ENCODE measurements at regions not wholly inside any gene's neighbourhood (a gene's known extent, or its start where the extent isn't known, plus 50 kb on each side); places are given as distances from the start of the nearest gene placed in this dataset.
A peak's percentile ranks its signal among the peaks of the same experiment; 100 is the strongest.

DNA sequence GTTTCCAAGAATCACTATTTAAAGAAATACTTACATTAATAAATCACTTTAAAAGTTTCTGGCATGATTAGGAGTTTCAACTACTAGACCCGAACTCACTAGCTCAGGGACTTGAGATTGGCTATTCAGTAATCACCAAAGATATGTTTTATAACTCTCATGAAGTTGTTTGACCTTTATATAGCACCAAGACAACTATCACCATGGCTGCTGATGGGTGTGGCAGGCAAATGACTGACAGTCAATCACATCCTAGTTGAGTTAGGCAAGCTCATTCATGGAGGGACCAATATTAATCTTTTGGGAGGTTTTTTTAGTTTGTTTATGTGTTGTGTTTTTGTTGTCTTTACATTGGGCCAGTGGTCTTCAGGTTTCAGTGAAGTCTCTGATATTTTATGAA is 376.3 kb upstream of the C1orf87 start:
- no peak overlapping the region for H3K9ac ChIP-seq (ENCODE audit: low read length)
- no peak overlapping the region for H3K4me3 ChIP-seq (ENCODE audit: low read length)
- H3K4me2 ChIP-seq (ENCODE audit: low read length) = no peak overlapping the region
- no peaks in the 10 kb centered on the region for H3K27me3 ChIP-seq (ENCODE audit: low read depth, low read length)
- no peaks in the 10 kb centered on the region for H3K79me2 ChIP-seq (ENCODE audit: low read length)
- H3K27ac ChIP-seq (ENCODE audit: low read length) = no peak overlapping the region
- TF ChIP-seq, protein P1, sequence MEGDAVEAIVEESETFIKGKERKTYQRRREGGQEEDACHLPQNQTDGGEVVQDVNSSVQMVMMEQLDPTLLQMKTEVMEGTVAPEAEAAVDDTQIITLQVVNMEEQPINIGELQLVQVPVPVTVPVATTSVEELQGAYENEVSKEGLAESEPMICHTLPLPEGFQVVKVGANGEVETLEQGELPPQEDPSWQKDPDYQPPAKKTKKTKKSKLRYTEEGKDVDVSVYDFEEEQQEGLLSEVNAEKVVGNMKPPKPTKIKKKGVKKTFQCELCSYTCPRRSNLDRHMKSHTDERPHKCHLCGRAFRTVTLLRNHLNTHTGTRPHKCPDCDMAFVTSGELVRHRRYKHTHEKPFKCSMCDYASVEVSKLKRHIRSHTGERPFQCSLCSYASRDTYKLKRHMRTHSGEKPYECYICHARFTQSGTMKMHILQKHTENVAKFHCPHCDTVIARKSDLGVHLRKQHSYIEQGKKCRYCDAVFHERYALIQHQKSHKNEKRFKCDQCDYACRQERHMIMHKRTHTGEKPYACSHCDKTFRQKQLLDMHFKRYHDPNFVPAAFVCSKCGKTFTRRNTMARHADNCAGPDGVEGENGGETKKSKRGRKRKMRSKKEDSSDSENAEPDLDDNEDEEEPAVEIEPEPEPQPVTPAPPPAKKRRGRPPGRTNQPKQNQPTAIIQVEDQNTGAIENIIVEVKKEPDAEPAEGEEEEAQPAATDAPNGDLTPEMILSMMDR (IDR thresholded peaks at IDR 0.05; ENCODE audit: low read depth, low read length) = no peak
- TF ChIP-seq EZH2phosphoT487 (IDR thresholded peaks at IDR 0.05; ENCODE audit: low read depth) = no peak
- H3K36me3 ChIP-seq (replicated peaks; ENCODE audit: low read depth, low read length) = no peaks in the 10 kb centered on the region
- no peaks in the 10 kb centered on the region for H3K4me1 ChIP-seq (ENCODE audit: low read length)
- H2AFZ ChIP-seq (ENCODE audit: low read depth, low read length) = no peak overlapping the region
- no peaks in the 10 kb centered on the region for H3K9me3 ChIP-seq (ENCODE audit: insufficient read depth, low read length)
- no peaks in the 10 kb centered on the region for H4K20me1 ChIP-seq (ENCODE audit: insufficient read depth, low read length)

DNA sequence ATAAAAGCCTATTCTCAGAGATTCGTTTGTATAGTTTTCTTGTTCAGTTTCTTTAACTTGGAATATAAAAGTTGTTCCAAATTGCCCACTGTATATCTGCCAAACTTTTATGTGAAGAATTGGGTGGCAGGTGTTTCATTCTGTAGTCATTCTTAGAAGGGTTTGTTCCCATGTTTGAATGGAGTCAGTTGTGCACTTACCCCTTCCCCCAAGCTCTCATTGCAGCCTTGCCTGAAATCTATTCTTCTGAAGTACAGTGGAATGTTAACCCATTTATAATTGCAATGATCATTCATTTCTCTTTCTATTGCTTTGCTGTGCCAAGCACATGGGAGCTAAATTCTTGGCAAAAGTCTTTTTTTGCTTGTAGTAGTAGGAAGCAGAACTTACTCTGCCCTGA is 375.3 kb upstream of the C1orf87 start:
- H3K4me3 ChIP-seq (ENCODE audit: low read length) = no peak overlapping the region
- TF ChIP-seq, protein P1 (IDR thresholded peaks at IDR 0.05; ENCODE audit: low read depth, low read length) = no peak
- TF ChIP-seq EZH2phosphoT487 (IDR thresholded peaks at IDR 0.05; ENCODE audit: low read depth) = no peak
- no peak overlapping the region for H3K27ac ChIP-seq (ENCODE audit: low read length)
- no peaks in the 10 kb centered on the region for H3K9me3 ChIP-seq (ENCODE audit: insufficient read depth, low read length)
- no peak overlapping the region for H3K4me2 ChIP-seq (ENCODE audit: low read length)
- H2AFZ ChIP-seq (ENCODE audit: low read depth, low read length) = 0 out of 2 replicates have a peak overlapping the region, but pooled peaks have one; percentile 30
- no peaks in the 10 kb centered on the region for H3K4me1 ChIP-seq (ENCODE audit: low read length)
- no peaks in the 10 kb centered on the region for H3K36me3 ChIP-seq (replicated peaks; ENCODE audit: low read depth, low read length)
- no peaks in the 10 kb centered on the region for H3K27me3 ChIP-seq (ENCODE audit: low read depth, low read length)
- no peaks in the 10 kb centered on the region for H4K20me1 ChIP-seq (ENCODE audit: insufficient read depth, low read length)
- H3K79me2 ChIP-seq (ENCODE audit: low read length) = no peaks in the 10 kb centered on the region
- no peak overlapping the region for H3K9ac ChIP-seq (ENCODE audit: low read length)

DNA sequence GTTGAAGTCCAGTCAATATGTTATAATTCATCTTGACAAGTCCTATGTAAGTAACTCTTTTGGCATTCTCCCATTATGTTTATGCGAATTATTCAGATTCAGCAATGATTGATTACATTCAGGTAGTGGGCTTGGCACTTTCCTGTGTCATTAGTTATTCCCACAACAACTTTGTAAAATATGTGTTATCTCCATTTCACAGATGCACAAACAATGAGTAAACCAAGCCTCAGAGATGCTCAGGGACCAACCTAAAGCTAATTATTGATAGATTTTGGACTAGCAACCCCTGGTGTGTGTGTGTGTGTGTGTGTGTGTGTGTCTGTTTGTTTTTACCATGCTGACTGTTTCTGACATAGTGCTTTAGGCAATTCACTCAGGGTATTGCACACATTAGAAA is 371.1 kb upstream of the C1orf87 start:
- H4K20me1 ChIP-seq (ENCODE audit: insufficient read depth, low read length) = no peaks in the 10 kb centered on the region
- no peaks in the 10 kb centered on the region for H3K36me3 ChIP-seq (replicated peaks; ENCODE audit: low read depth, low read length)
- H3K4me2 ChIP-seq (ENCODE audit: low read length) = no peak overlapping the region
- H3K79me2 ChIP-seq (ENCODE audit: low read length) = no peaks in the 10 kb centered on the region
- TF ChIP-seq, protein P1 (IDR thresholded peaks at IDR 0.05; ENCODE audit: low read depth, low read length) = no peak
- no peak for TF ChIP-seq EZH2phosphoT487 (IDR thresholded peaks at IDR 0.05; ENCODE audit: low read depth)
- H3K27me3 ChIP-seq (ENCODE audit: low read depth, low read length) = no peaks in the 10 kb centered on the region
- no peaks in the 10 kb centered on the region for H3K4me1 ChIP-seq (ENCODE audit: low read length)
- H3K27ac ChIP-seq (ENCODE audit: low read length) = no peak overlapping the region
- no peak overlapping the region for H3K4me3 ChIP-seq (ENCODE audit: low read length)
- no peaks in the 10 kb centered on the region for H3K9me3 ChIP-seq (ENCODE audit: insufficient read depth, low read length)
- no peak overlapping the region for H2AFZ ChIP-seq (ENCODE audit: low read depth, low read length)
- H3K9ac ChIP-seq (ENCODE audit: low read length) = no peak overlapping the region

DNA sequence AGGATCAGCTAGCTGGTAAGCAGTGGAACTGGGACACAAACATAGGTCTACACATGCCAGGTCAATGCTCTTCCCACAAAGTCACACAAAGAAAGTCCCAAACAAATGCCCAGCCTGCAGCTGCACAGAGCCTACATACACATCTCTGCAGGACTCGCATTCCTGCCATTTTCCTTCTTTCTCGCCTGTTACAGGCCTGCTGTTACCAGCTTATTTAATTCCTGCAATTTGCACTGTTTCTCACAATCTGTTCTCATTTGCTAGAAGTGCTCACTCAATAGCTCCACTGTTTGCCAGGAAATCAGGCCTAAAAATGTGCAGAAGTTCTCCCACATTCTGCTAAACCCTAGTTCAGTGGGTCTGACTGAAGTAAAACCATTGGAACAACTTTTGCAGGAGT is 362.6 kb upstream of the C1orf87 start:
- H3K4me2 ChIP-seq (ENCODE audit: low read length) = no peak overlapping the region
- H3K4me3 ChIP-seq (ENCODE audit: low read length) = no peak overlapping the region
- no peaks in the 10 kb centered on the region for H3K4me1 ChIP-seq (ENCODE audit: low read length)
- no peak overlapping the region for H3K9ac ChIP-seq (ENCODE audit: low read length)
- no peaks in the 10 kb centered on the region for H3K9me3 ChIP-seq (ENCODE audit: insufficient read depth, low read length)
- H3K79me2 ChIP-seq (ENCODE audit: low read length) = no peaks in the 10 kb centered on the region
- H3K27me3 ChIP-seq (ENCODE audit: low read depth, low read length) = no peaks in the 10 kb centered on the region
- H3K36me3 ChIP-seq (replicated peaks; ENCODE audit: low read depth, low read length) = no peaks in the 10 kb centered on the region
- no peak overlapping the region for H2AFZ ChIP-seq (ENCODE audit: low read depth, low read length)
- no peaks in the 10 kb centered on the region for H4K20me1 ChIP-seq (ENCODE audit: insufficient read depth, low read length)
- H3K27ac ChIP-seq (ENCODE audit: low read length) = no peak overlapping the region
- TF ChIP-seq EZH2phosphoT487 (IDR thresholded peaks at IDR 0.05; ENCODE audit: low read depth) = no peak
- TF ChIP-seq, protein P1 (IDR thresholded peaks at IDR 0.05; ENCODE audit: low read depth, low read length) = no peak

All from OCI-LY3 (cell line).